Uterus (tissue), 3 donors: ENCODE measurements at regions not wholly inside any gene's neighbourhood (a gene's known extent, or its start where the extent isn't known, plus 50 kb on each side); places are given as distances from the start of the nearest gene placed in this dataset.

Source experiments
- DNase-seq, 2 donors: peaks; one replicate each; pipeline ENCODE4 v3.0.0-alpha.2; 2019 to 2020
- H3K27ac ChIP-seq, 2 donors: fragments of 200-600 bp; sonication (generic); 1 replicate in 1 of 2; 2 replicates in 1 of 2; pipeline ENCODE4 v1.5.1; 2016 to 2018
- H3K27me3 ChIP-seq, 2 donors: fragments of 200-600 bp; sonication (generic); one replicate each; pipeline ENCODE4 v1.5.1; 2018 to 2019; ENCODE audit warnings: control low read depth in 1 of 2
- H3K36me3 ChIP-seq, 2 donors: fragments of 200-600 bp; sonication (generic); one replicate each; pipeline ENCODE4 v1.5.1; 2019; ENCODE audit warnings: control low read depth in 1 of 2
- H3K4me1 ChIP-seq, 2 donors: fragments of 200-600 bp; sonication (generic); one replicate each; pipeline ENCODE4 v1.5.1; 2018 to 2019; ENCODE audit warnings: control low read depth in 1 of 2
- H3K4me3 ChIP-seq, 2 donors: fragments of 200-600 bp; sonication (generic); 1 replicate in 1 of 2; 2 replicates in 1 of 2; pipeline ENCODE4 v1.5.1; 2018 to 2019; ENCODE audit warnings: mild to moderate bottlenecking in 1 of 2
- H3K9me3 ChIP-seq, 2 donors: fragments of 200-600 bp; sonication (generic); one replicate each; pipeline ENCODE4 v1.5.1; 2019; ENCODE audit warnings: control low read depth in 1 of 2
- CTCF ChIP-seq, 4 experiments: fragments of 200-600 bp in 2 of 4; fragments of 450-650 bp in 2 of 4; sonication (generic) in 2 of 4; IDR thresholded peaks; one replicate each; pipeline ENCODE4 v1.5.1; 2016 to 2019; ENCODE audit warnings: antibody characterized with exemption in 4 of 4, mild to moderate bottlenecking in 2 of 4, moderate library complexity in 1 of 4
- POLR2A ChIP-seq, 2 donors: fragments of 450-650 bp; IDR thresholded peaks; one replicate each; pipeline ENCODE4 v1.6.1; 2016; ENCODE audit warnings: antibody characterized with exemption in 2 of 2, mild to moderate bottlenecking in 1 of 2, moderate library complexity in 1 of 2
- intact Hi-C: fragments of 100-400 bp; cut with DNase I; formaldehyde crosslinking; loops from one replicate; pipeline ENCODE4 v1.15.1; 2023; ENCODE audit warnings: low total_unique reads
- microRNA counts, 2 donors: library from miRNA; unstranded; fragments of <30 nt; microRNA quantifications; one replicate each; lab custom pipeline; 2016 to 2017
- microRNA-seq: library from miRNA; unstranded; fragments of <30 nt; microRNA quantifications from one replicate; pipeline ENCODE4, GENCODE V29; 2016; ENCODE audit warnings: borderline microRNAs expressed, borderline replicate concordance
- small RNA-seq: library from RNA; depleted of rRNA; stranded (forward); fragments of <200 nt; gene quantifications from one replicate; pipeline ENCODE3, GENCODE V24; 2016
- donor health status: DM: yes; HTN: yes; CAD: no.

GRCh38 chr7:26100406-26101339 lies 51.3 kb upstream of the NFE2L3 start:
- Histone ChIP-seq H3K4me1 (no peaks in the 10 kb centered on the region), H3K9me3 (no peaks in the 10 kb centered on the region), H3K36me3 (no peaks in the 10 kb centered on the region), H3K4me3 (no peak overlapping the region), H3K27ac (no peak overlapping the region), H3K27me3 (no peaks in the 10 kb centered on the region)
- TF ChIP-seq POLR2A (IDR thresholded peaks at IDR 0.05) (no peak), CTCF (IDR thresholded peaks at IDR 0.05) (no peak)
- no peak for DNase-seq
- intact Hi-C loops = no loop called here

GRCh38 chr7:26101361-26102151 lies 50.4 kb upstream of the NFE2L3 start:
- H3K27ac ChIP-seq = no peak overlapping the region
- TF ChIP-seq CTCF (IDR thresholded peaks at IDR 0.05) (no peak), POLR2A (IDR thresholded peaks at IDR 0.05) (no peak)
- H3K4me1 ChIP-seq = no peaks in the 10 kb centered on the region
- H3K27me3 ChIP-seq = no peaks in the 10 kb centered on the region
- no peaks in the 10 kb centered on the region for H3K36me3 ChIP-seq
- no peak overlapping the region for H3K4me3 ChIP-seq
- no peaks in the 10 kb centered on the region for H3K9me3 ChIP-seq
- intact Hi-C loops = no loop called here
- DNase-seq = no peak

- DNase-seq = no peak
- no peak overlapping the region for H3K27ac ChIP-seq
- no peak overlapping the region for H3K4me3 ChIP-seq
- no peaks in the 10 kb centered on the region for H3K36me3 ChIP-seq
- no peaks in the 10 kb centered on the region for H3K4me1 ChIP-seq
- intact Hi-C loops = no loop called here
- TF ChIP-seq POLR2A (IDR thresholded peaks at IDR 0.05) (no peak), CTCF (IDR thresholded peaks at IDR 0.05) (no peak)
- no peaks in the 10 kb centered on the region for H3K27me3 ChIP-seq
- H3K9me3 ChIP-seq = no peaks in the 10 kb centered on the region
These were observed 49.8 kb upstream of the NFE2L3 start for GRCh38 chr7:26102176-26102575.

MicroRNA genes in the stretch of these regions (microRNA counts, 767-probe panel; counts per million panel counts)
- microRNA hsa-miR-148a-3p (lab: Ali Mortazavi, UCI) = 6,953 to 8,131 counts per million in 2 donors

Small RNA genes lying in the stretch of these regions (microRNA-seq; reads per million reads assigned to microRNA genes)
- gene MIR148A = 386 reads per million, percentile 72 among the genes with 10 or more reads in this experiment

Small RNA genes lying in the stretch of these regions (small RNA-seq; reads per million reads assigned to genes)
- gene MIR148A = 997 reads per million, percentile 98 among the genes with 10 or more reads in this experiment
